GM12878 (cell line): ENCODE measurements at regions not wholly inside any gene's neighbourhood (a gene's known extent, or its start where the extent isn't known, plus 50 kb on each side); places are given as distances from the start of the nearest gene placed in this dataset.

Experiments
- IKZF1 ChIP-seq: fragments of 450-650 bp; conservative IDR thresholded peaks from 2 replicates; pipeline ENCODE4 v1.6.1; 2017; ENCODE audit warnings: antibody characterized with exemption, mild to moderate bottlenecking
- MEF2B ChIP-seq: fragments of 450-650 bp; IDR thresholded peaks from 2 replicates; pipeline ENCODE4 v1.6.1; 2018; ENCODE audit warnings: mild to moderate bottlenecking, moderate library complexity; ENCODE audit not compliant: partially characterized antibody, poor library complexity, severe bottlenecking
- MTA3 ChIP-seq: IDR thresholded peaks from 2 replicates; pipeline ENCODE4 v1.6.1; 2012; ENCODE audit warnings: low read length, inconsistent platforms, borderline replicate concordance
- POLR2A ChIP-seq: IDR thresholded peaks from 2 replicates; pipeline ENCODE4 v1.6.1; 2011; ENCODE audit warnings: low read depth, mild to moderate bottlenecking, low read length
- RAD21 ChIP-seq: IDR thresholded peaks from 2 replicates; pipeline ENCODE4 v1.6.1; 2011; ENCODE audit warnings: mild to moderate bottlenecking, low read depth, low read length, moderate library complexity; ENCODE audit not compliant: insufficient read depth
- TF ChIP-seq, protein P1 (sequence below), 3 experiments: IDR thresholded peaks in 2 of 3; conservative IDR thresholded peaks in 1 of 3; 2 replicates each; pipeline ENCODE4 v1.5.1; 2011; ENCODE audit warnings: low read depth in 3 of 3, low read length in 3 of 3, mild to moderate bottlenecking in 3 of 3, control low read depth in 2 of 3, moderate library complexity in 2 of 3, inconsistent platforms in 1 of 3, mixed read lengths in 1 of 3; ENCODE audit not compliant: control insufficient read depth in 2 of 3, insufficient read depth in 1 of 3; ENCODE audit errors: extremely low read depth in 1 of 3
- TF ChIP-seq, protein P2 (sequence below): fragments of 450-650 bp; IDR thresholded peaks from 2 replicates; pipeline ENCODE4 v1.6.1; 2017; ENCODE audit warnings: antibody characterized with exemption, mild to moderate bottlenecking, moderate library complexity
- TF ChIP-seq, protein P3 (sequence below): IDR thresholded peaks from 2 replicates; pipeline ENCODE4 v1.6.1; 2012; ENCODE audit warnings: low read depth, low read length, improper control_type of control experiment
- TF ChIP-seq, protein P4 (sequence below): fragments of 450-650 bp; IDR thresholded peaks from 2 replicates; pipeline ENCODE4 v1.6.1; 2017; ENCODE audit warnings: mild to moderate bottlenecking
- TF ChIP-seq, protein P5 (sequence below): IDR thresholded peaks from 2 replicates; pipeline ENCODE4 v1.6.1; 2011; ENCODE audit warnings: low read depth, low read length, improper control_type of control experiment, borderline replicate concordance

DNA sequence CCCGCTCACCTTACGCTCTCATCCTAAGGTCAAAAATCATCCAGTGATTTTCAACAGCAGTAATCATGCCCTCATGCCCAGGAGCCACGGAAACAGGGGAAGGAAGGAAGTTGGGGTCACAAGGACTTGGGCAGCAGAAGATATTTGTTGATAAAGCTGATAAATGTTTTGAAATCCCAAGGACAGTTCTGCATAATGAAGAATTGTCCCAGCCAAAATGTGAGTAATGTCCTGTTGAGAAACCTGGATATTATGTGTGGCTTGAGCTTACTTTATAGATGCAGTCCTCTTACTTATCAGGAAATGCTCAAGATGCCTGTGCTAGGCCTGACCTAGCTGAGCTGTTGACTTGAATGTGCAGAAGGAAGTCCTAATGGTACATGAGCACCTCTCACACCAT is 263.0 kb upstream of the ZFP42 start (continued):
- TF ChIP-seq, protein P1, sequence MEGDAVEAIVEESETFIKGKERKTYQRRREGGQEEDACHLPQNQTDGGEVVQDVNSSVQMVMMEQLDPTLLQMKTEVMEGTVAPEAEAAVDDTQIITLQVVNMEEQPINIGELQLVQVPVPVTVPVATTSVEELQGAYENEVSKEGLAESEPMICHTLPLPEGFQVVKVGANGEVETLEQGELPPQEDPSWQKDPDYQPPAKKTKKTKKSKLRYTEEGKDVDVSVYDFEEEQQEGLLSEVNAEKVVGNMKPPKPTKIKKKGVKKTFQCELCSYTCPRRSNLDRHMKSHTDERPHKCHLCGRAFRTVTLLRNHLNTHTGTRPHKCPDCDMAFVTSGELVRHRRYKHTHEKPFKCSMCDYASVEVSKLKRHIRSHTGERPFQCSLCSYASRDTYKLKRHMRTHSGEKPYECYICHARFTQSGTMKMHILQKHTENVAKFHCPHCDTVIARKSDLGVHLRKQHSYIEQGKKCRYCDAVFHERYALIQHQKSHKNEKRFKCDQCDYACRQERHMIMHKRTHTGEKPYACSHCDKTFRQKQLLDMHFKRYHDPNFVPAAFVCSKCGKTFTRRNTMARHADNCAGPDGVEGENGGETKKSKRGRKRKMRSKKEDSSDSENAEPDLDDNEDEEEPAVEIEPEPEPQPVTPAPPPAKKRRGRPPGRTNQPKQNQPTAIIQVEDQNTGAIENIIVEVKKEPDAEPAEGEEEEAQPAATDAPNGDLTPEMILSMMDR (IDR thresholded peaks at IDR 0.05 in 2 of 3, conservative IDR thresholded peaks at IDR 0.05 in 1 of 3; ENCODE audit: control insufficient read depth in 2 of 3, extremely low read depth in 1 of 3, insufficient read depth in 1 of 3, low read depth in 3 of 3, low read length in 3 of 3): no peak
- no peak for TF ChIP-seq MEF2B
- no peak for TF ChIP-seq RAD21
- no peak for TF ChIP-seq MTA3
- no peak for TF ChIP-seq POLR2A
- TF ChIP-seq, protein P2, sequence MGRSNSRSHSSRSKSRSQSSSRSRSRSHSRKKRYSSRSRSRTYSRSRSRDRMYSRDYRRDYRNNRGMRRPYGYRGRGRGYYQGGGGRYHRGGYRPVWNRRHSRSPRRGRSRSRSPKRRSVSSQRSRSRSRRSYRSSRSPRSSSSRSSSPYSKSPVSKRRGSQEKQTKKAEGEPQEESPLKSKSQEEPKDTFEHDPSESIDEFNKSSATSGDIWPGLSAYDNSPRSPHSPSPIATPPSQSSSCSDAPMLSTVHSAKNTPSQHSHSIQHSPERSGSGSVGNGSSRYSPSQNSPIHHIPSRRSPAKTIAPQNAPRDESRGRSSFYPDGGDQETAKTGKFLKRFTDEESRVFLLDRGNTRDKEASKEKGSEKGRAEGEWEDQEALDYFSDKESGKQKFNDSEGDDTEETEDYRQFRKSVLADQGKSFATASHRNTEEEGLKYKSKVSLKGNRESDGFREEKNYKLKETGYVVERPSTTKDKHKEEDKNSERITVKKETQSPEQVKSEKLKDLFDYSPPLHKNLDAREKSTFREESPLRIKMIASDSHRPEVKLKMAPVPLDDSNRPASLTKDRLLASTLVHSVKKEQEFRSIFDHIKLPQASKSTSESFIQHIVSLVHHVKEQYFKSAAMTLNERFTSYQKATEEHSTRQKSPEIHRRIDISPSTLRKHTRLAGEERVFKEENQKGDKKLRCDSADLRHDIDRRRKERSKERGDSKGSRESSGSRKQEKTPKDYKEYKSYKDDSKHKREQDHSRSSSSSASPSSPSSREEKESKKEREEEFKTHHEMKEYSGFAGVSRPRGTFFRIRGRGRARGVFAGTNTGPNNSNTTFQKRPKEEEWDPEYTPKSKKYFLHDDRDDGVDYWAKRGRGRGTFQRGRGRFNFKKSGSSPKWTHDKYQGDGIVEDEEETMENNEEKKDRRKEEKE: no peak
- no peak for TF ChIP-seq IKZF1
- TF ChIP-seq, protein P3, sequence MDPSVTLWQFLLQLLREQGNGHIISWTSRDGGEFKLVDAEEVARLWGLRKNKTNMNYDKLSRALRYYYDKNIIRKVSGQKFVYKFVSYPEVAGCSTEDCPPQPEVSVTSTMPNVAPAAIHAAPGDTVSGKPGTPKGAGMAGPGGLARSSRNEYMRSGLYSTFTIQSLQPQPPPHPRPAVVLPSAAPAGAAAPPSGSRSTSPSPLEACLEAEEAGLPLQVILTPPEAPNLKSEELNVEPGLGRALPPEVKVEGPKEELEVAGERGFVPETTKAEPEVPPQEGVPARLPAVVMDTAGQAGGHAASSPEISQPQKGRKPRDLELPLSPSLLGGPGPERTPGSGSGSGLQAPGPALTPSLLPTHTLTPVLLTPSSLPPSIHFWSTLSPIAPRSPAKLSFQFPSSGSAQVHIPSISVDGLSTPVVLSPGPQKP: no peak
- TF ChIP-seq, protein P4, sequence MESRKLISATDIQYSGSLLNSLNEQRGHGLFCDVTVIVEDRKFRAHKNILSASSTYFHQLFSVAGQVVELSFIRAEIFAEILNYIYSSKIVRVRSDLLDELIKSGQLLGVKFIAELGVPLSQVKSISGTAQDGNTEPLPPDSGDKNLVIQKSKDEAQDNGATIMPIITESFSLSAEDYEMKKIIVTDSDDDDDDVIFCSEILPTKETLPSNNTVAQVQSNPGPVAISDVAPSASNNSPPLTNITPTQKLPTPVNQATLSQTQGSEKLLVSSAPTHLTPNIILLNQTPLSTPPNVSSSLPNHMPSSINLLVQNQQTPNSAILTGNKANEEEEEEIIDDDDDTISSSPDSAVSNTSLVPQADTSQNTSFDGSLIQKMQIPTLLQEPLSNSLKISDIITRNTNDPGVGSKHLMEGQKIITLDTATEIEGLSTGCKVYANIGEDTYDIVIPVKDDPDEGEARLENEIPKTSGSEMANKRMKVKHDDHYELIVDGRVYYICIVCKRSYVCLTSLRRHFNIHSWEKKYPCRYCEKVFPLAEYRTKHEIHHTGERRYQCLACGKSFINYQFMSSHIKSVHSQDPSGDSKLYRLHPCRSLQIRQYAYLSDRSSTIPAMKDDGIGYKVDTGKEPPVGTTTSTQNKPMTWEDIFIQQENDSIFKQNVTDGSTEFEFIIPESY: no peak
- TF ChIP-seq, protein P5, sequence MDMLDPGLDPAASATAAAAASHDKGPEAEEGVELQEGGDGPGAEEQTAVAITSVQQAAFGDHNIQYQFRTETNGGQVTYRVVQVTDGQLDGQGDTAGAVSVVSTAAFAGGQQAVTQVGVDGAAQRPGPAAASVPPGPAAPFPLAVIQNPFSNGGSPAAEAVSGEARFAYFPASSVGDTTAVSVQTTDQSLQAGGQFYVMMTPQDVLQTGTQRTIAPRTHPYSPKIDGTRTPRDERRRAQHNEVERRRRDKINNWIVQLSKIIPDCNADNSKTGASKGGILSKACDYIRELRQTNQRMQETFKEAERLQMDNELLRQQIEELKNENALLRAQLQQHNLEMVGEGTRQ: no peak
